HepG2 (cell line): ENCODE measurements at regions not wholly inside any gene's neighbourhood (a gene's known extent, or its start where the extent isn't known, plus 50 kb on each side); places are given as distances from the start of the nearest gene placed in this dataset.

ENCODE experiments used
- CHCHD3 ChIP-seq: sonication (generic); formaldehyde crosslinking; IDR thresholded peaks from 2 replicates; pipeline ENCODE4 v1.8.0; 2022; ENCODE audit warnings: mild to moderate bottlenecking, missing genetic modification reagents, moderate library complexity
- EHMT2 ChIP-seq: fragments of 200-600 bp; sonication (generic); IDR thresholded peaks from 2 replicates; pipeline ENCODE4 v1.7.0; 2017; ENCODE audit warnings: antibody characterized with exemption, low read depth, low read length, borderline replicate concordance
- ERF ChIP-seq: IDR thresholded peaks from 2 replicates; pipeline ENCODE4 v1.6.1; 2018; ENCODE audit warnings: missing biosample characterization, missing genetic modification reagents
- FOXK1 ChIP-seq: sonication (generic); formaldehyde crosslinking; IDR thresholded peaks from 2 replicates; pipeline ENCODE4 v1.4.0; 2020; ENCODE audit warnings: low read depth, missing genetic modification reagents, borderline replicate concordance
- GTF3A ChIP-seq: sonication (generic); formaldehyde crosslinking; conservative IDR thresholded peaks from 2 replicates; pipeline ENCODE4 v1.4.0; 2020; ENCODE audit warnings: mild to moderate bottlenecking, missing genetic modification reagents
- HOXA7 ChIP-seq: sonication (generic); formaldehyde crosslinking; IDR thresholded peaks from 2 replicates; pipeline ENCODE4 v1.8.1; 2022; ENCODE audit warnings: mild to moderate bottlenecking, missing genetic modification reagents, moderate library complexity
- KLF15 ChIP-seq: sonication (generic); formaldehyde crosslinking; IDR thresholded peaks from 2 replicates; pipeline ENCODE4 v1.8.1; 2023; ENCODE audit warnings: borderline replicate concordance, mild to moderate bottlenecking, inconsistent platforms, missing genetic modification reagents, mixed read lengths
- MAF1 ChIP-seq: sonication (generic); formaldehyde crosslinking; IDR thresholded peaks from 2 replicates; pipeline ENCODE4 v1.5.0; 2020; ENCODE audit warnings: missing genetic modification reagents, borderline replicate concordance
- MTF2 ChIP-seq: sonication (generic); formaldehyde crosslinking; IDR thresholded peaks from 2 replicates; pipeline ENCODE4 v1.5.0; 2020; ENCODE audit warnings: missing genetic modification reagents, borderline replicate concordance
- MYC ChIP-seq: sonication (generic); formaldehyde crosslinking; IDR thresholded peaks from 2 replicates; pipeline ENCODE4 v1.9.0; 2021; ENCODE audit warnings: missing genetic modification reagents, borderline replicate concordance
- RXRA ChIP-seq: sonication (generic); formaldehyde crosslinking; IDR thresholded peaks from 2 replicates; pipeline ENCODE4 v1.5.1; 2020; ENCODE audit warnings: missing genetic modification reagents
- WIZ ChIP-seq: sonication (generic); formaldehyde crosslinking; IDR thresholded peaks from 2 replicates; pipeline ENCODE4 v1.5.1; 2020; ENCODE audit warnings: mild to moderate bottlenecking, missing genetic modification reagents
- ZNF205 ChIP-seq: IDR thresholded peaks from 2 replicates; pipeline ENCODE4 v1.6.1; 2018; ENCODE audit warnings: missing biosample characterization, missing genetic modification reagents
- ZNF292 ChIP-seq: sonication (generic); formaldehyde crosslinking; IDR thresholded peaks from 2 replicates; pipeline ENCODE4 v1.8.1; 2022; ENCODE audit warnings: mild to moderate bottlenecking, low read depth, missing genetic modification reagents, borderline replicate concordance
- ZNF331 ChIP-seq: sonication (generic); formaldehyde crosslinking; IDR thresholded peaks from 2 replicates; pipeline ENCODE4 v1.4.0; 2020; ENCODE audit warnings: missing genetic modification reagents
- ZNF773 ChIP-seq: sonication (generic); formaldehyde crosslinking; IDR thresholded peaks from 2 replicates; pipeline ENCODE4 v1.4.0; 2020; ENCODE audit warnings: missing genetic modification reagents, borderline replicate concordance
- TF ChIP-seq, protein P1 (sequence below): sonication (generic); formaldehyde crosslinking; IDR thresholded peaks from 2 replicates; pipeline ENCODE4 v1.5.0; 2020; ENCODE audit warnings: missing genetic modification reagents, mild to moderate bottlenecking, borderline replicate concordance
- TF ChIP-seq, protein P2 (sequence below): sonication (generic); formaldehyde crosslinking; conservative IDR thresholded peaks from 2 replicates; pipeline ENCODE4 v1.8.0; 2022; ENCODE audit warnings: low read depth, missing genetic modification reagents
- TF ChIP-seq, protein P3 (sequence below): sonication (generic); formaldehyde crosslinking; IDR thresholded peaks from 2 replicates; pipeline ENCODE4 v1.5.1; 2020; ENCODE audit warnings: mild to moderate bottlenecking, missing genetic modification reagents, moderate library complexity
- TF ChIP-seq, protein P4 (sequence below): sonication (generic); formaldehyde crosslinking; IDR thresholded peaks from 2 replicates; pipeline ENCODE4 v1.4.0; 2020; ENCODE audit warnings: missing genetic modification reagents, borderline replicate concordance
- TF ChIP-seq, protein P5 (sequence below): sonication (generic); formaldehyde crosslinking; conservative IDR thresholded peaks from 2 replicates; pipeline ENCODE4 v1.8.0; 2022; ENCODE audit warnings: mild to moderate bottlenecking, moderate library complexity, missing genetic modification reagents

DNA sequence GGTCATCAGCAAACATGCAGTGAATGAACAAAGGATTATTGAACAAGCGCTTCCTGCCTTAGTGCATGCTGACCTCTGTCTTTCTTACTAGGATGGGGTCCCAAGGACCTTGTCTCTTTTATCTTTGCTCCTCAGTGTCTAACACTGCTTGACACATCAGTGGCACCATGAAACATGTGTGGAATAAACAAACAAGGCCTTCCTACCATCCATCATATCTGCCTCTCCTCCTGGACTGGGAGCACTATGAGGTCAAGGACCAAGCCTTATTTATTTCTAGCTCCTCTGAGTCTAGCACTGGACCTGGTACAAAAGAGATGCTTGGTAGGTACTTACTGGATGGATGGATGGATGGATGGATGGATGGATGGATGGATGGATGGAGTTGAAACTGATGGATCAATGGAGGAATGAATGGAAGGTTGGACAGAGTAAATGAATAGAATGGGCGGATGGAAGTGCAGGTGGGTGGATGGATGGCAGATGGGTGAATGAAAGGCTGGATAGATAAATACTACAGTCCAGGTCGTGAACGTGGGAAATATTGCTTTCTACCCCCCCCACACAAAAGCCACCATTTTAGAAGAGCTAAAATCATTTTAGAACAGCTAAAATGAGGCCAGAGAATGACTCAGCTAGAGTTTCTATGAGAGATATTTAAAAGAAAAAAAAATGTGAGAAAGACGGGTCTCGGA, 104.1 kb upstream of the PTPN1 start (continued):
- TF ChIP-seq, protein P1, sequence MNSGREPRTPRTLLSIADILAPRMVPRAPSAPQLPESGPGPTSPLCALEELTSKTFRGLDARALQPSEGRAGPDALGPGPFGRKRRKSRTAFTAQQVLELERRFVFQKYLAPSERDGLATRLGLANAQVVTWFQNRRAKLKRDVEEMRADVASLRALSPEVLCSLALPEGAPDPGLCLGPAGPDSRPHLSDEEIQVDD (CRISPR knock-in tag): no peak
- TF ChIP-seq, protein P2, sequence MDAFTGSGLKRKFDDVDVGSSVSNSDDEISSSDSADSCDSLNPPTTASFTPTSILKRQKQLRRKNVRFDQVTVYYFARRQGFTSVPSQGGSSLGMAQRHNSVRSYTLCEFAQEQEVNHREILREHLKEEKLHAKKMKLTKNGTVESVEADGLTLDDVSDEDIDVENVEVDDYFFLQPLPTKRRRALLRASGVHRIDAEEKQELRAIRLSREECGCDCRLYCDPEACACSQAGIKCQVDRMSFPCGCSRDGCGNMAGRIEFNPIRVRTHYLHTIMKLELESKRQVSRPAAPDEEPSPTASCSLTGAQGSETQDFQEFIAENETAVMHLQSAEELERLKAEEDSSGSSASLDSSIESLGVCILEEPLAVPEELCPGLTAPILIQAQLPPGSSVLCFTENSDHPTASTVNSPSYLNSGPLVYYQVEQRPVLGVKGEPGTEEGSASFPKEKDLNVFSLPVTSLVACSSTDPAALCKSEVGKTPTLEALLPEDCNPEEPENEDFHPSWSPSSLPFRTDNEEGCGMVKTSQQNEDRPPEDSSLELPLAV (CRISPR knock-in tag): no peak
- TF ChIP-seq ZNF773 (CRISPR knock-in tag) (no peak), ZNF331 (CRISPR knock-in tag) (peak; percentile 78), MTF2 (CRISPR knock-in tag) (no peak), HOXA7 (CRISPR knock-in tag) (no peak), FOXK1 (CRISPR knock-in tag) (peak; percentile 90), KLF15 (CRISPR knock-in tag) (no peak), ZNF205 (peak; percentile 83; the same call in 1 of the 2 replicates), MYC (no peak; the same call in 1 of the 2 replicates), EHMT2 (peak; percentile 94; the same call in 1 of the 2 replicates), ZNF292 (CRISPR knock-in tag) (peak; percentile 86; the same call in 1 of the 2 replicates), GTF3A (CRISPR knock-in tag) (no peak), RXRA (CRISPR knock-in tag) (peak; percentile 95; the same call in 1 of the 2 replicates), CHCHD3 (CRISPR knock-in tag) (no peak), MAF1 (CRISPR knock-in tag) (no peak), ERF (CRISPR knock-in tag) (peak; percentile 95; the same call in 1 of the 2 replicates), WIZ (no peak)
- TF ChIP-seq, protein P3, sequence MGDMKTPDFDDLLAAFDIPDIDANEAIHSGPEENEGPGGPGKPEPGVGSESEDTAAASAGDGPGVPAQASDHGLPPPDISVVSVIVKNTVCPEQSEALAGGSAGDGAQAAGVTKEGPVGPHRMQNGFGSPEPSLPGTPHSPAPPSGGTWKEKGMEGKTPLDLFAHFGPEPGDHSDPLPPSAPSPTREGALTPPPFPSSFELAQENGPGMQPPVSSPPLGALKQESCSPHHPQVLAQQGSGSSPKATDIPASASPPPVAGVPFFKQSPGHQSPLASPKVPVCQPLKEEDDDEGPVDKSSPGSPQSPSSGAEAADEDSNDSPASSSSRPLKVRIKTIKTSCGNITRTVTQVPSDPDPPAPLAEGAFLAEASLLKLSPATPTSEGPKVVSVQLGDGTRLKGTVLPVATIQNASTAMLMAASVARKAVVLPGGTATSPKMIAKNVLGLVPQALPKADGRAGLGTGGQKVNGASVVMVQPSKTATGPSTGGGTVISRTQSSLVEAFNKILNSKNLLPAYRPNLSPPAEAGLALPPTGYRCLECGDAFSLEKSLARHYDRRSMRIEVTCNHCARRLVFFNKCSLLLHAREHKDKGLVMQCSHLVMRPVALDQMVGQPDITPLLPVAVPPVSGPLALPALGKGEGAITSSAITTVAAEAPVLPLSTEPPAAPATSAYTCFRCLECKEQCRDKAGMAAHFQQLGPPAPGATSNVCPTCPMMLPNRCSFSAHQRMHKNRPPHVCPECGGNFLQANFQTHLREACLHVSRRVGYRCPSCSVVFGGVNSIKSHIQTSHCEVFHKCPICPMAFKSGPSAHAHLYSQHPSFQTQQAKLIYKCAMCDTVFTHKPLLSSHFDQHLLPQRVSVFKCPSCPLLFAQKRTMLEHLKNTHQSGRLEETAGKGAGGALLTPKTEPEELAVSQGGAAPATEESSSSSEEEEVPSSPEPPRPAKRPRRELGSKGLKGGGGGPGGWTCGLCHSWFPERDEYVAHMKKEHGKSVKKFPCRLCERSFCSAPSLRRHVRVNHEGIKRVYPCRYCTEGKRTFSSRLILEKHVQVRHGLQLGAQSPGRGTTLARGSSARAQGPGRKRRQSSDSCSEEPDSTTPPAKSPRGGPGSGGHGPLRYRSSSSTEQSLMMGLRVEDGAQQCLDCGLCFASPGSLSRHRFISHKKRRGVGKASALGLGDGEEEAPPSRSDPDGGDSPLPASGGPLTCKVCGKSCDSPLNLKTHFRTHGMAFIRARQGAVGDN: no peak
- TF ChIP-seq, protein P4, sequence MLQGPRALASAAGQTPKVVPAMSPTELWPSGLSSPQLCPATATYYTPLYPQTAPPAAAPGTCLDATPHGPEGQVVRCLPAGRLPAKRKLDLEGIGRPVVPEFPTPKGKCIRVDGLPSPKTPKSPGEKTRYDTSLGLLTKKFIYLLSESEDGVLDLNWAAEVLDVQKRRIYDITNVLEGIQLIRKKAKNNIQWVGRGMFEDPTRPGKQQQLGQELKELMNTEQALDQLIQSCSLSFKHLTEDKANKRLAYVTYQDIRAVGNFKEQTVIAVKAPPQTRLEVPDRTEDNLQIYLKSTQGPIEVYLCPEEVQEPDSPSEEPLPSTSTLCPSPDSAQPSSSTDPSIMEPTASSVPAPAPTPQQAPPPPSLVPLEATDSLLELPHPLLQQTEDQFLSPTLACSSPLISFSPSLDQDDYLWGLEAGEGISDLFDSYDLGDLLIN: no peak
- TF ChIP-seq, protein P5, sequence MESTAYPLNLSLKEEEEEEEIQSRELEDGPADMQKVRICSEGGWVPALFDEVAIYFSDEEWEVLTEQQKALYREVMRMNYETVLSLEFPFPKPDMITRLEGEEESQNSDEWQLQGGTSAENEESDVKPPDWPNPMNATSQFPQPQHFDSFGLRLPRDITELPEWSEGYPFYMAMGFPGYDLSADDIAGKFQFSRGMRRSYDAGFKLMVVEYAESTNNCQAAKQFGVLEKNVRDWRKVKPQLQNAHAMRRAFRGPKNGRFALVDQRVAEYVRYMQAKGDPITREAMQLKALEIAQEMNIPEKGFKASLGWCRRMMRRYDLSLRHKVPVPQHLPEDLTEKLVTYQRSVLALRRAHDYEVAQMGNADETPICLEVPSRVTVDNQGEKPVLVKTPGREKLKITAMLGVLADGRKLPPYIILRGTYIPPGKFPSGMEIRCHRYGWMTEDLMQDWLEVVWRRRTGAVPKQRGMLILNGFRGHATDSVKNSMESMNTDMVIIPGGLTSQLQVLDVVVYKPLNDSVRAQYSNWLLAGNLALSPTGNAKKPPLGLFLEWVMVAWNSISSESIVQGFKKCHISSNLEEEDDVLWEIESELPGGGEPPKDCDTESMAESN: peak; percentile 25
